Ureter (tissue), 1 donor: ENCODE measurements at regions not wholly inside any gene's neighbourhood (a gene's known extent, or its start where the extent isn't known, plus 50 kb on each side); places are given as distances from the start of the nearest gene placed in this dataset.

Source experiments
- DNase-seq: peaks from one replicate; pipeline ENCODE4 v3.0.0-alpha.2; 2020; ENCODE audit warnings: low spot score
- donor health status: DM: yes; HTN: yes; CAD: no.

GRCh38 chr13:39938596-39938995 lies 283.1 kb downstream of the COG6 start:
- no peak for DNase-seq

DNA sequence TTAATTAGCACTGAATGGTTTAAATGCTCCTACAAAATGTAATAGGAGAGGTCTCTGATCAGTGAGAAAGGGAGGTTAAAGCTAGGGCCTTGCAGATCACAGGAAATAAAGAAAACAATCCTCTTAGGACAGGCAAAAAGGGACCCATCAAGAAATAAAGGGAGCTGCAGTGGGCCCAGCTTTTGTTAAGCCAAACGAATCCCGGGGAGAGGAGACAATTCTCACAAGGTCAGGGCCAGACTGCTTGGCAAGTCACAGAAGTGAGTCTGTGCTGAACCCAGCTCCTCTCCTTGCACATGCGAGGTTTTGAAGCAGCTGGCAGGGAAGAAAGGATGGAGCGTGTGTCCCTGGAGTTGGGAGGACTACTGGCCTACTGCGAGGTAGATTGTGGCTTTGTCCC lies 285.8 kb downstream of the COG6 start:
- DNase-seq = no peak

- no peak for DNase-seq
Measured at GRCh38 chr13:39941911-39942551, 286.6 kb downstream of the COG6 start.

DNA sequence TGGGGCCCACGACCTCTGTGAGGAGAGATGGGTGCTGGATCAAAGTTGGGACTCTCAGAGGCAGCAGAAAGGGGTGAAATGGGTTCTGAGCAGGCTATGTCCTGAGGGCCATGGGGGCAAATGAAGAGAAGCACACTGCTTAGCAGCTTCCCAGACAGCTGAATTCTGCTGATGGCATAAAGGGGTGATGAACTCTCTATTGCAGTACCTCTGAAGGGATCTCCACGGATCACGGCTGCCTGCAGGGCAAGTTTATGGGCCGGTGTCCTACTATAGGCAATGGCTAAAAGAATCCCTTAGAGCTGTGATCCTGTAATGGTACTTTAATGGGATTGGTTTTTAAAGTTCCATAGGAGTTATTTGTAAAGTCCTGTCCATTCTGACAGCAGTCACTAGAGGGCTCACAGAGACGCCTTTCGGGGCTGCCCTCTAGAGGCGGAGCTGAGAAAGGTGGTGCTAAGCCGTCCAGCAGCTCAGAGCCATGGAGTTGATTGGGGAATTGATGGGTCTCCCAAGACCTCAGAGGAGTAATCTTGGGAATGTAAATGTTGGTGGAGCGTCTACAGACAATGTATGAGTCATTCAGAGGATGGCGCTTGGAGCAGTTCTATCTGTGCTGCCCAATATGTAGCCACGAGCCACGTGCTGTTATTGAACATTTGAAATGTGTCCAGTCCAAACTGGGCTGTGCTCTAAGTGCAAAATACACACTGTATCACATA lies 287.3 kb downstream of the COG6 start:
- DNase-seq = peak; percentile 74

DNA sequence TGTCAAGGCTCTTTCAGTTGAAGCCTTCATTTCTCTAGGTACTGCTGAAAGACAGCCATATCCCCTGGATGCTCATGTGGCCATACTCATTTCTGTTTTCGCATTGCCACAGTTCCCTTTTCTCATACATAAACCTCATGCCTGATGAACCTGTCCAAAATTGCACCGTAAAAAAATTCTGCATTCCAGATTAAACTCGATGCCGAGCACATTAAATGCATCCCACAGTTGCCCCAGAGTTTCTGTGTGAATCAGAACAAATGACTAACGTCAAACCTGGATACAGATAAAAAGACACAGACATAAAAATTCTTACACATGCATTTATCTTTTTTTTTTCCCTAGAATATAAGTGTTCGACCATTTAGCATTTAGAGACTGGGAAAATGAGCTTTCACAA lies 288.2 kb downstream of the COG6 start:
- no peak for DNase-seq

DNA sequence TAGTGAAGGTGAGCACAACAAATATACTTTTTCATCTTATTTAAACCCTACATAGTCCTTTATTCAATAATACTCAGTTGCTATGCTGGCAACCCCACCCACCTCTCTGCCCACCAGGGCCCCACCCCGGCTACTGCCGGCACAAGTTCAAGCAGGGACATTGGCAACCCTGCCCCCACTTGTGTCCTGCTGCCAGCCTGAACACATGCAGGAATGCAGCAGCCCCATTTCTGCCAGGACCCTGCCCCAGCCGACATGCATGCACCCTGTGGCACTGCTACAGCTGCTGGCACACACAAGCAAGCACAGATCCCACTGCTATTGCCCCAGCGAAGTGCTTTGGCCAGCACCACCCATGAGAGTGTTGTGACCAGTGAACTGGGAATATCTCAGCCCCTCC lies 289.8 kb downstream of the COG6 start:
- DNase-seq = no peak

DNA sequence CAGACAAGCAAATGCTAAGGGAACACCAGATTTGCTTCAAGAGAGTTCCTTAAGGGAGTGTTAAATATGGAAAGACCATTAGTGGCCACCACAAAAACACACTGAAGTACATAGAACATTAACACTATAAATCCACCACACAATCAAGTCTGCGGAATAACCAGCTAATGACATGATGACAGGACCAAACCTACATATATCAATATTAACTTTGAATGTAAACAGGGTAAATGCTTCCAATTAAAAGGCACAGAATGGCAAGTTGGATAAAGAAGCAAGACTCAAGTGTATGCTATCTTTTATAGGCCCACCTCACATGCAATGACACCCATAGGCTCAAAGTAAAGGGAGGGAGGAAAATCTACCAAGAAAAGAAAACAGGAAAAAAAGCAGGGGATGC lies 291.3 kb downstream of the COG6 start:
- DNase-seq = no peak

DNA sequence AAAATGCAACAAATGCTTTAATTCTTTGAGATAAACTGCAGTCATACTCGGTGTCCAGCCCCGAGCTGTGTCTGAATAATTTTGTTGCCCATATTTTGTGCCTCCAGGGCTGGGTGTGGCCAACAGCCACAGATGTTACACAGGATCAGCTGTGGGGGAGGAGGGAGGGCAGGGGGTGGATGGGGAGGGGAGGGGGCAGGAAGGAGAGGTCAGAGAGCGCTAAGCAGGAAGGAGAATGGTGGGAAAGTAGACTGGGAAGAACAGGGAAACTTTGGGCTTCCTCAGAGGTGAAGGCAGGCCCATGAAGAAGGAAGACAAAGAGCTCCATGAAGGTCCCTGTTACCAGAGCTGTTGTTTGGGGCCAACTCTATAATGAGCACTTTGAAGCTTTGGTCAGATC lies 295.8 kb downstream of the COG6 start:
- no peak for DNase-seq

DNA sequence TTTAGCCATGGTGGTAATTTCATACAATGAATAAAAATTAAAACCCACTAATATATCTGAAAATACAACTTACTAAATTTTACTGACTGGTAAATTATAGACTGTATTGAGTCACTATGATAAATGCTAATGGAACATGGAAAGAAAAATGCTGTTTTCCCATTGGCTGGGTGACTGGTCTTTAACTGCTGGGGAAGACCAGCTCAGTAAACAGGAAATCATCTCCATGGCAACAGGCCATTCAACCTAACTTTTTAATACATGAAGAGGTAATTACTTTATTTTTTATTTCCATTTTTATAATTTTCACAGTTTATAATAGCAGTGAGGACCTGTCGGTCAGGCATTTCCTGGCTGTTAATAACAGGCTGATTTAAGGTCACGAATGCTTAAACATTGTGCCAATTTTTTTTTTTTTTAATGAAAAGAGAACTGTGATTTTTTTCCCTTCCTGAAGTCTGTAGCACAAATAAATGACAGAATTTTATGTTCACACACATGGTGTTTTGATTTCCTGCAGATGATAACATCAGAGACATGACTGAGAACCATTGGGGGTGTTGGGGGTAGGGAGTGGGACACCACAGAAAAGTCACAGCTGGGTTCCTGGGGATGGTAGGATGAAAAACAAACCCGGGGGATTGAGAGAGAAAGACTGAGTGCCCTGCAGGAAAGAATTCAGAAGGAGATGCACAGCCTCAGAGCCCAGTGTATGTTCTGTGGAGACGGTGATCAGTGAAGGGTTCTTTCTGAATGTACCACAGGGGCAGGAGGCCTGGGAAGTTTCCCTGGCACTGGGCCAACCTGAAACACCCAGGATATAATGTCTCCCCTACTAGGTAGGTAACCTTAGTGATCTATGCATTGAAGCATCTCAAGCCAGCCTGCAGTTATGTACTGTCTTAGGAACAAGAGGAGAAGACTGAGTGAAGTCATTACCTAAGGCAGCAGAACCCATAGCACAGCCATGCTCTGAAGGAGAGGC lies 297.1 kb downstream of the COG6 start:
- no peak for DNase-seq

DNA sequence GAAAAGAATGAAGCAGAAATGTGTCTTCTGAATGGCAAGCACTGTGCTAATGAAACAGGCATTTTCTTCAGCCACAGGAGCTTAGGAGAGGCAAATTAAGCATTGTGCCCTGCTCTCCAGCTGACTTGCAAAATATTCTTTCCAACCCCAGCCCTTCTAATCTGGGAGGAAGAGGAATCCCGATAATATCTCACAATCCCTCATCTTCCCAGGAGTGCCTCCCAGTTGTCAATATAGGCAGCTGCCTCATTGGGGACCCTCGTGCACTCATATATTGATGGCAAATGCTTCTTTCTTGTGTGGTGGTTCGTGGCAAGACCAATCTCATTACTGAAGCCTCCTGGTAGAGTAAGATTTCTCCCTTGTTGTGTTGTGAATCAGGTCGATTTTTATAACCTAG lies 299.0 kb downstream of the COG6 start:
- DNase-seq = no peak

DNA sequence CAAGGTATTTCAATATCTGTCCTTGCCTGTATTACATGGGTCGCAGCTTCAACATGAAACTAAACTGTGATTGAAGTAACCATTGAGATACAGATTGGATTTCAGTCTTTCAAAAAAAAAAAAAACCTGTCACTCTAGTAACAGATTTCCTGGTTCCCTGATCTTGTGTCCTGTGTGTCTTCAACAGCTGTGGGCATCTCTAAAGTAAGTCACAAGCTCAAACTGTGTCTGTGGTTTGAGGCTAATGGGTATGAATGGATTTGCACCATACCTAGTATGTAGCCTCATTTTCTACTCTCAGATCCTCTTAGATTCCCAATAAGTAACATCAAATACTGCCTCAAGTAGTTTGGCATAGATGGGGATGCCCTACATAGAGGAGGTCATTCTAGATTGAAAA lies 300.1 kb downstream of the COG6 start:
- DNase-seq = no peak

GRCh38 chr13:39956036-39956435 lies 300.6 kb downstream of the COG6 start:
- DNase-seq = no peak

DNA sequence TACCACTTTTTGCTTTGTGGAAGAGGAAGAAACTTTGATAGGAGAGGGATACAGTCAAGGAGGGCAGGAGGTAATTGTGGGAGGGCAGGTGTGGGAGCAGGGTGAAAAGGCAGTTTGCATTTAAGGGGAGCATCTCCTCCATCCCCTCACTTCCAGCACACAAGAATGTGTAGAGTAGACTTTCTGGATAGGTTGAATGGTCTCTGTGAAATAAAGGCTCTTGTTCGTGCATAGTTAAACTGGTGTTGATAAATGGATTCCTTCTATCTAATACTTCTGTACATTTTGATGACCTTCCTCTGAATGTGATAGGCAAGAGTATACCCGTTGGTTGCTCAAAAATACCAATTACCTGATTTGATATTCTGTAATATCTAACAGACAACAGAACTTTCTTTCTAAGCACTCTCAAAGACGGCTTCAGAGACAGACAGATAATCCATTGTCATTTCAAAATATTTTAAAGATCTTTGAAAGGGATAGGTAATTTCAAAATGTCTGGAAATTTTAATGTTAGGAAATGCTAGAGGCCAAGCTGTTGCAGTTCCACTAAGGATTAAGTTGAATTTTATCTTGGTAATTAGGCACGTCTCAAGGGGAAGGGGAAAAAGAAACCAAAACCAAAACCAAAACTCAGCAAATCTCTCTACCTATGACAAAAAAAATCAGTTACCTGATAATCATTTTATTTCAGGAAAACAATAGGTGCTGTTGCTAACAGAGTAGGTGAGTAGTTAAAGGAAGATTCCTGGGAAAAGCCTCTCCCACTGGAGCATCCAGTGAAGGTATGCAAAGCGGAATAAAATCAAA lies 302.6 kb downstream of the COG6 start:
- DNase-seq = no peak

GRCh38 chr13:39959497-39960144 lies 304.2 kb downstream of the COG6 start:
- DNase-seq = no peak

GRCh38 chr13:39960191-39960590 lies 304.7 kb downstream of the COG6 start:
- no peak for DNase-seq

GRCh38 chr13:39961036-39961435 lies 305.6 kb downstream of the COG6 start:
- no peak for DNase-seq

DNA sequence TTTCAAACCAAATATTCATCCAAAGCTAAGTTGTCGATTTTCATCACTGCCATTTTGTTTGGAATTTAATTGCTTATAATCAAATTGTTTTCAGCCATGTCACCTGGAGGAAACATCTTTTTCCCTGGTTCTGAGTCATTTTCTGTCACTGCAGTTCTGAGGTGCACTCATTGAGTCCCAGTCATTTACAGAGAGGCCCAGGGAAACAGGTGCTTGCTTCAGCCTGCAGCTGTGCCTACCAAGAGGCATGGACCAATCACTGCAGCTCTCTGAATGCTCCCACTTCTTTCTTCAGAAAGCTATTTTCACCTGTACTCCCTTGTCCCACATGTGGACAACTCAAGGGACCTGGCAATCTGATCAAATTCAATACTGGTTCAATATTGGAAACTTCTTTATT lies 308.1 kb downstream of the COG6 start:
- no peak for DNase-seq

- no peak for DNase-seq
Measured at GRCh38 chr13:39965309-39965708, 309.8 kb downstream of the COG6 start.

DNA sequence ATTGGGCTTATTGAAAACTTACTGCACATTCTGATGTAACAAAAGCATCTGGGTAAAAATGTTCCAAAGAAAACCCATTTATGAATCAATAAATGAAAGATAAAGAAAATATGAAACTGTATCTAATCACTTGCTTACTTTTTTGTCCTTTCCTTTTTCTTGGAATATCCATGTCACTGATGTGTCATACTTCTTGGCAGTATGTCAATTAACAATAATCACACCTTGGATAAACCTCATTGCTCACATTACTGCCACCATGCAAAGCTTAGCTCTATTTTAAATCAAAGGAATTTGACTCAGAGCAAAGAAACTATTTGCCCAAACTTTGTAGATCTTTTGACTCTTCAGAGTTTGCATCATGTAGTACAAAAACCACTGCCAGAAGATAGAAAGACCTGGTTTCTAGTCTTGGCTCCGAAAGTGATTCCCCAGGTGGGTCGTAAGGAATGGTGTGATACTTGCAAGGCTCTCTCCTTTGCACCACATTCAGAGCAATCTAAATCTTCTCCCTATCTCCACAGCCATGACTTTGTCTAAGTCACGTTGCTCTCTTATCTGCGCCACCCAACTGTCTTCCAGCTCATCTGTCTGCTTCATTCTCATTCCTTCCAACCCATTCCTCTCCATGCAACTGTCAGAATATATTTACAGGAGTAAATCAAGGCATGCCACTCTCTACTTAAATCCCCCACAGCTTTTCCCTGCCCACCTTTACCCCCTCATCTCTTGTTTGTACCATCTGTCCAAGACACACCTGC lies 311.9 kb downstream of the COG6 start:
- no peak for DNase-seq
